ENCODE measurements at regions not wholly inside any gene's neighbourhood (a gene's known extent, or its start where the extent isn't known, plus 50 kb on each side); places are given as distances from the start of the nearest gene placed in this dataset.

- TF ChIP-seq CTCF (IDR thresholded peaks at IDR 0.05), result no peak
- no peak for TF ChIP-seq POLR2A (IDR thresholded peaks at IDR 0.05)
Measured at GRCh38 chr15:37881237-37882013, 53.0 kb upstream of the TMCO5A start.
